H1 (cell line): ENCODE measurements at regions not wholly inside any gene's neighbourhood (a gene's known extent, or its start where the extent isn't known, plus 50 kb on each side); places are given as distances from the start of the nearest gene placed in this dataset.

Experiments
- CHD7 ChIP-seq: fragments of 300-600 bp; sonication (generic); IDR thresholded peaks from 2 replicates; pipeline ENCODE4 v1.7.1; 2012; ENCODE audit warnings: low read length, moderate library complexity, mild to moderate bottlenecking, inconsistent platforms; ENCODE audit not compliant: insufficient replicate concordance

GRCh38 chr11:57937431-57937830 lies 86.2 kb upstream of the OR9Q1 start (continued):
- no peak for TF ChIP-seq CHD7
